GM12873 (cell line): ENCODE measurements at regions not wholly inside any gene's neighbourhood (a gene's known extent, or its start where the extent isn't known, plus 50 kb on each side); places are given as distances from the start of the nearest gene placed in this dataset.

Experiments
- TF ChIP-seq, protein P1 (sequence below): IDR thresholded peaks from 2 replicates; pipeline ENCODE4 v1.5.1; 2012; ENCODE audit warnings: low read depth, mild to moderate bottlenecking, moderate library complexity, low read length, control low read depth; ENCODE audit not compliant: insufficient read depth; ENCODE audit errors: missing control alignments

DNA sequence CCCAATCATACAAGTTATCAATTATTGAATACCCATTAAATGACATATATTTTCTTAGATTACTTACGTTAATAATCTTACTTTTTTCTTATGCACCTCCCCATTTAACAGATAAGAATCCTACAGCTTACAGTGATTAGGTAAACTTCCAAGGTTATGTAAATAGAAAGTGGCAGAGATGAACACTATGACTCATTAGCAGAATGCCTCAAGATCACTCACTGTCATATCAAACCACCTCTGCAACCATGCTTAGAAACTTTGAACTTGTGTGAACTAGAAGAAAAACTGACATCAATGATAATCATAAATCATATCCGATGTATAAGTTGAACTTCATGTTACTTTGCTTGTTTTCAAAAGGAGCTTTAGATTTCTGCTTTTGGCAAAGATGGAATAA, 911.6 kb upstream of the ARPP21 start:
- TF ChIP-seq, protein P1, sequence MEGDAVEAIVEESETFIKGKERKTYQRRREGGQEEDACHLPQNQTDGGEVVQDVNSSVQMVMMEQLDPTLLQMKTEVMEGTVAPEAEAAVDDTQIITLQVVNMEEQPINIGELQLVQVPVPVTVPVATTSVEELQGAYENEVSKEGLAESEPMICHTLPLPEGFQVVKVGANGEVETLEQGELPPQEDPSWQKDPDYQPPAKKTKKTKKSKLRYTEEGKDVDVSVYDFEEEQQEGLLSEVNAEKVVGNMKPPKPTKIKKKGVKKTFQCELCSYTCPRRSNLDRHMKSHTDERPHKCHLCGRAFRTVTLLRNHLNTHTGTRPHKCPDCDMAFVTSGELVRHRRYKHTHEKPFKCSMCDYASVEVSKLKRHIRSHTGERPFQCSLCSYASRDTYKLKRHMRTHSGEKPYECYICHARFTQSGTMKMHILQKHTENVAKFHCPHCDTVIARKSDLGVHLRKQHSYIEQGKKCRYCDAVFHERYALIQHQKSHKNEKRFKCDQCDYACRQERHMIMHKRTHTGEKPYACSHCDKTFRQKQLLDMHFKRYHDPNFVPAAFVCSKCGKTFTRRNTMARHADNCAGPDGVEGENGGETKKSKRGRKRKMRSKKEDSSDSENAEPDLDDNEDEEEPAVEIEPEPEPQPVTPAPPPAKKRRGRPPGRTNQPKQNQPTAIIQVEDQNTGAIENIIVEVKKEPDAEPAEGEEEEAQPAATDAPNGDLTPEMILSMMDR, result no peak

DNA sequence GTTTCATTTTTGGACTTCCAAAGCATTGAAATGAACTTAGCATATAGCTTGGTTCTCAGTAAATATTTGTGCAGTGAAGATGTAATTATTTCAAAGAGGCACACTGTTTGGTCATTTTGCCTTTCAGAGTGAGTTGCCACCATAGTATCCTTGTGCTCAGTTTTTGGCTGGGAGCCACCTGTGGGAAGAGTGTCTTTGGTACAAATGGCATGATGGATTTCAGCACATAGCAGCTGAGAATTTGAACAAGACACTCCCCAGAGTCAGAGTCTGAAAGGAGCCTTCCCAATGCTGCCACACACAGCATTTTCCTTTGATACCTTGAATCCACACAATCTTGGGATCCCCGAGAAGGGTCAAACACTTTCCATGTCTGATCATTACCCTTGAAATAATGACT, 897.2 kb upstream of the ARPP21 start:
- TF ChIP-seq, protein P1, result no peak

DNA sequence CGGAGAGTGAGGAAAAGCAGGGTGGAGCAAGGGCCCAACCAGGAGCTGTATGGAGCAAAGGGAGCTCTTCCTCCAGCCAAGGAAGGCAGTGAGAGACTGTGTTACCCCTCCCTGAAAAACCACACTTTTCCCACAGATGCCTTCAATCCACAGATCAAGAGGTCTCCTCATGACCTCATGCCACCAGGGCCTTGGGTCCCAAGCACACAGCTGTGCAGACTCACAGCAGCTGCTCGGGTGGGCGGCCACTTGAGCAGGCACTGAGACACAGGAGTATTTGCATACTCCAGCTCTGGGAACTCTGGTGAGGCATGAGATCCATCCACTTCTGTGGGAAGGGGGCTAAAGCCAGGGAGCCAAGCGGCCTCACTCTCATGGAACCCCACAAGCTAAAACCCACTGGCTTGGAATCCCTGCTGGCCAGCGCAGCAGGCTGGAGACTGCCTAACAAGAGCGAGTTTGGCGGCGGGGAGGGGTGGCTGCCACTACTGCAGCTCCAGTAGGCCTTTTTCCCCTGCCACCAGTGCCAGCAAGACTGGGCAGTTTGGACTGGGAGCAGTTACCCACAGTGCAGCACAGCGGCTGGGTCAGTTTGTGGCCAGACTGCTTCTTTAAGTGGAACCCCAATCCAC, 880.6 kb upstream of the ARPP21 start:
- TF ChIP-seq, protein P1, result no peak

DNA sequence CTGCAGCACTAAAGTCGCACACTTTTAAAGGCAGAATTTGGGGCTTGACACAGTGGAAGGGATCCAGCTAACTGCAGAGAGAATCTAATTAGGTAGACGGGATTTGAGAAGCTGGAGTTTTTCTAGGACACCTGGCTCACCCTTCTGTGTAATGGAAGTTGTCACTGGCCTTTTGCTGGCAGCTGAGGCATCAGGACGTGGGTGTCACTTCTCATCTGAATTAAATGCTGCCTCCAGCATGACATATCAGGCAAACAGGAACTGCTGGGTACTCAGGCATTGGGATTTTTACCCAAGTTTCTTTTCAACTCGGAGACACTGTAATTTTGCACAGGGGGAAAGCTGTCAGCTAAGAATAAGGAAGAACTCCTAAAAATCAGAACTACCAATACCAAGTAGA, 861.9 kb upstream of the ARPP21 start:
- TF ChIP-seq, protein P1, result no peak

DNA sequence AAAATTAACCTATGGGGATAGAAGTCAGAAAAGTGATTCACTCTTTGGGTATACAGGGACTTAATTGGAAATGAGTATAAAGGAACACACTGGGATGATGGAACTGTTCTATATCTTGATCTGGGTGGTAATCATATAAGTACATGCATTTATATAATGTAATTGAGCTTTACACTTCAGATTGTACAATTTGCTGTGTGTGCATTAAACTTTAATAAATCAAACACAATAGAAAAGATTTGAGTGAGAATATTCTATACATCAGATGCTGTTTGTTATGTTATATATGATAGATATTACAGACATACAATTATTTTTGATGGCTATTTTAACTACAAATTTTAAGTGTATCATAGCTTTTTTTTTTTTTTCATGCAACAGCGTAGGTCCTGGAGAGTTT, 860.2 kb upstream of the ARPP21 start:
- TF ChIP-seq, protein P1, result no peak

DNA sequence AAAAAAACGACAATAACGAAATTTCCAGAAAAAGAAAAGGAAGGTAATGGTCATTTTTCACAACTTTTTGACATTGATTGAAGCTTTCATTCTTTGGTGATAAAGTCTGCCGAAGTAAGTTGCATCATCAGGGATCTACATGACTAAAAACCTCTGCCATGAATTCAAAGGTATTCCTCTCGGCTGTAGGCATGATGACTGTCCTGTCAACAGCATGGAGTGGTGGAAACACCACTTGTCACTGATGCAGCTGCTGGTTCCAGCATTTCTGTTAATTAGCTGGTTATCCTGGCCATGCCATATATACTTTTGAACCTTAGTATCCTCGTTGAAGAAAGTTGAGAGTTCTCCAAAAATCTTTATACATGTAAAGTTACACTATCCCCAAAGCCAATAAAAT, 859.0 kb upstream of the ARPP21 start:
- TF ChIP-seq, protein P1, result no peak

DNA sequence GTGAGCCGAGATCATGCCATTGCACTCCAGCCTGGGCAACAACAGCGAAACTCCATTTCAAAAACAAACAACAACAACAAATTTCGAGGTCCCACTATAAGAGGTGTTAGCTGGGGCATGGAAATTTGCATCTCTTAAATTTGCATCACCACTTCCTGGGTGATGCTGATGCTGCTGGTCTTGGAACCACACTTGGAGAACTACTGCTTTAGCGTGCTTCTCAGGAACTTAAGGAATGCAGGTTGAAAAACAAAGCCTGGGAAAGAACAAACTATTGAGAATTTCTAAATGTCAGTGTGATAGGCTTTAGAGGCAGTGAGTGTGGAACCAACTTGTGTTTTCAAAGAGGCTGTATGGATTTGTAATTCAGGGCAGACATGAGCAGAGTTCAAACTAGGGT, 858.4 kb upstream of the ARPP21 start:
- TF ChIP-seq, protein P1, result no peak
